BE2C (cell line): ENCODE measurements at regions not wholly inside any gene's neighbourhood (a gene's known extent, or its start where the extent isn't known, plus 50 kb on each side); places are given as distances from the start of the nearest gene placed in this dataset.

Source experiments
- DNase-seq: peaks from one replicate; pipeline ENCODE4 v3.0.0-alpha.2; 2020
- H3K27me3 ChIP-seq: fragments of 250-450 bp; sonication (Bioruptor Pico); 2 replicates; pipeline ENCODE4 v1.5.1; 2020; ENCODE audit warnings: mild to moderate bottlenecking
- H3K36me3 ChIP-seq: fragments of 250-450 bp; sonication (Bioruptor Pico); 2 replicates; pipeline ENCODE4 v1.5.1; 2020; ENCODE audit warnings: mild to moderate bottlenecking
- H3K4me1 ChIP-seq: fragments of 250-450 bp; sonication (Bioruptor Pico); 2 replicates; pipeline ENCODE4 v1.5.1; 2020
- H3K4me3 ChIP-seq: 2 replicates; pipeline ENCODE4 v1.5.1; 2011; ENCODE audit warnings: low read depth, low read length
- H3K9me3 ChIP-seq: fragments of 250-450 bp; sonication (Bioruptor Pico); 2 replicates; pipeline ENCODE4 v1.5.1; 2020
- CTCF ChIP-seq: IDR thresholded peaks from 2 replicates; pipeline ENCODE4 v1.5.1; 2012; ENCODE audit warnings: mild to moderate bottlenecking, low read depth, low read length

DNA sequence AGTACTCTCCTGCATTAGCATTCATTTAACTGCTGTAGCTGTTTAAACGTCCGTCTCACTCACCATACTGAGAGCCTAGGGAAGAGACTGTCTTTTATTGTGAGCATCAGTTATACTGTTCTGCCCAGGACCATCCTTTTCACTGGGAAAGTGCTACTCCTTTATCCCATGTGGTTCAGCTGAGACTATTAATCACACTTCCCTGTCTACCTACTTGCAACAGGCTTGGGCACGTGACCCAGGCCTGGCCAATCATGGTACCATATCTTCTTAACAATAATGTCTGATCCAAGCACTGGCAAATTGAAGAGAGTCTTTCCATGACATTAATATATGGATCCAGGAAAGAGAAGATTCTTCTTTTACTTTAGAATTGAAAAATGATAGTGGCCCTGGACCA lies 108.1 kb downstream of the TM2D1 start:
- no peaks in the 10 kb centered on the region for H3K4me1 ChIP-seq
- H3K9me3 ChIP-seq, result no peaks in the 10 kb centered on the region
- no peak overlapping the region for H3K4me3 ChIP-seq
- no peak for TF ChIP-seq CTCF
- no peaks in the 10 kb centered on the region for H3K27me3 ChIP-seq
- H3K36me3 ChIP-seq, result no peaks in the 10 kb centered on the region
- no peak for DNase-seq

GRCh38 chr1:61612602-61613001 lies 112.3 kb downstream of the TM2D1 start:
- TF ChIP-seq CTCF, result no peak
- no peaks in the 10 kb centered on the region for H3K9me3 ChIP-seq

DNA sequence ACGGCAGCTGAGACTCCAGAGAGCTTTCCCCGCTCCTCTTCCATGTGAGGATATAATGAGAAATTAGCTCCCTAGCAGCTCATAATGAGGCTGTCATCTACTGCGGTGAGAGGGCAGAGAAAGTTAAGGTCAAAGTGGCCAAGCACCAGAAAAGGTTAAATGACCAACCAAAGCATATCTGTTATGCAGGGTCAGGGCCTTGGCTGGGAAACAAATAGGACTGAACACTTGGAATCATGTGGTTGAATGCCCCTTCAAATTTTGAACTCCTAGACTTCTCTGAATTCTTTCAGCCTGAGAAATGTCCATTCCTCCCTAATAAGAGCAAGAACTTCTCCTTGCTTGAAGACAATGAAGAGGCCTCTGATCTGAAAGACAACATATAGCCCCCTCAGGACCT lies 115.9 kb downstream of the TM2D1 start:
- no peaks in the 10 kb centered on the region for H3K36me3 ChIP-seq
- DNase-seq, result no peak
- no peaks in the 10 kb centered on the region for H3K27me3 ChIP-seq
- H3K9me3 ChIP-seq, result no peaks in the 10 kb centered on the region
- no peak for TF ChIP-seq CTCF
- H3K4me3 ChIP-seq, result no peak overlapping the region
- no peaks in the 10 kb centered on the region for H3K4me1 ChIP-seq

More at GRCh38 chr1:61612602-61613001, 112.3 kb downstream of the TM2D1 start:
- H3K4me3 ChIP-seq, result no peak overlapping the region
- DNase-seq, result no peak
- no peaks in the 10 kb centered on the region for H3K4me1 ChIP-seq
- H3K36me3 ChIP-seq, result no peaks in the 10 kb centered on the region
- no peaks in the 10 kb centered on the region for H3K27me3 ChIP-seq

DNA sequence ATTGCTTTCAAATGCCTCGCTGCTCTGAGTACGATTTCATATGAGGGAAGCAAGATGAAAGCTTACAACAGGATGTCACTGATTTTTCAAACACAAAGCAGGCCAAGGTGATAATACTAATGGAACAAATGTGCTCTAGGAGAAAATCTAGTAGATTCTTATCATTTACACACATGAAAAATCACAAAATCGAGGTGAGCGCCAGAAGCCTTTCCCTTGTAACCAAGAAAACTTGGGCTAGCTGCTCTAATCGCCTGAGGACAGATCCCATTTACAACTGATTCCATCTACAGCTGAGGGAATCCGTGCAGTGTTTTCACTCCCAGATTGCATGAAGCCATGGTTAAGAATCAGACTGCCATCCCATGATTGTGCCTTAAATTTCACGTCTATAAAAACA lies 117.5 kb downstream of the TM2D1 start:
- no peak for TF ChIP-seq CTCF
- Histone ChIP-seq H3K4me3 (no peak overlapping the region), H3K36me3 (no peaks in the 10 kb centered on the region), H3K27me3 (no peaks in the 10 kb centered on the region), H3K4me1 (no peaks in the 10 kb centered on the region), H3K9me3 (no peaks in the 10 kb centered on the region)
- DNase-seq, result peak; percentile 25

GRCh38 chr1:61606448-61607312 lies 118.3 kb downstream of the TM2D1 start:
- H3K27me3 ChIP-seq, result no peaks in the 10 kb centered on the region
- no peaks in the 10 kb centered on the region for H3K9me3 ChIP-seq
- TF ChIP-seq CTCF, result no peak
- H3K4me1 ChIP-seq, result no peaks in the 10 kb centered on the region
- H3K4me3 ChIP-seq, result no peak overlapping the region
- DNase-seq, result no peak
- H3K36me3 ChIP-seq, result no peaks in the 10 kb centered on the region

DNA sequence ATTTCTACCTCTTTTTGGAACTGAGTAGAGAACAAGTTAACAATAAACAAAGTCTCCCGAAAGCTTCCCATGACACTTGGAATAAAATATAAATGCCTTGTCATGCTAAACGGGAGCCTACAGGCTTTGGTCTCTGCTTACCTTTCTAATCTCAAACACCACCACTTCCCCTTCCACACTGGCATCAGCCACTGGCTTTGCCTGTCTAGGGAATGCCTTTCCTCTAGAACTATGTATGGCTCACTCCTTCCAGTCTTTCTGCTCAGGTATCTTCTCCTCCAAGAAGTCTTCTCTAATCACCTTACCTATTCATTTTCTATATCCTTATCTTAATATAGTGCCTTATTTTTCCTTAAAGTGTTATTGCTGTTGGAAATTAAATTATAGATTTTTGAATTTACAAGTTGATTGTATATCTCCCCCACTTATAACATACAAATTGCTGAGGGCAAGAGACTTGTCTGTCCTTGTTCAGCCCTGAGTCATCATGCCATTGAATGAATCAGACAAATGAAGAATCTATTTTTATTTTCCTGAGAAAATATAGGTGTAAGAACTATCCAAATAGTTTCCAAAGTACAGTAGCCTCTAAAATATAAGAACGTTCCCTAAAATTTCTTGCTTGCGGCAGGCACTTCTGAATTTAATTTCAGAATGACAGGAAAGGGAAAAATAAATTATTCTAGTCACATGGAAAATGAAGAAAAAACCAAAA lies 119.2 kb downstream of the TM2D1 start:
- Histone ChIP-seq H3K4me3 (no peak overlapping the region), H3K27me3 (no peaks in the 10 kb centered on the region), H3K36me3 (no peaks in the 10 kb centered on the region), H3K4me1 (no peaks in the 10 kb centered on the region), H3K9me3 (no peaks in the 10 kb centered on the region)
- no peak for DNase-seq
- TF ChIP-seq CTCF, result no peak
